ENCODE measurements at regions not wholly inside any gene's neighbourhood (a gene's known extent, or its start where the extent isn't known, plus 50 kb on each side); places are given as distances from the start of the nearest gene placed in this dataset.

GRCh38 chr14:71687166-71687831 is 244.9 kb upstream of the RGS6 start:
- Histone ChIP-seq H3K27ac (no peak overlapping the region), H3K27me3 (no peaks in the 10 kb centered on the region), H3K9me3 (no peaks in the 10 kb centered on the region), H3K36me3 (replicated peaks in 1 of 2; ENCODE audit: insufficient read depth in 1 of 2, low read depth in 2 of 2) (peaks cover 0 to 2% of the 10 kb centered on the region in 2 donors), H3K4me1 (peaks cover 10% of the 10 kb centered on the region), H3K4me3 (no peak overlapping the region)
- ATAC-seq (no peak), DNase-seq (no peak)
- 66 to 82% methylated on average over 2 of the region's 2 CpGs for WGBS, 2 donors
- TF ChIP-seq POLR2A (IDR thresholded peaks at IDR 0.05) (no peak), CTCF (IDR thresholded peaks at IDR 0.05) (no peak)
- intact Hi-C loops (cut with DNase I): no loop called here

GRCh38 chr14:71688576-71688975 is 243.7 kb upstream of the RGS6 start:
- peak; percentile 52 for ATAC-seq
- no peaks in the 10 kb centered on the region for H3K27me3 ChIP-seq
- no peaks in the 10 kb centered on the region for H3K9me3 ChIP-seq
- H3K36me3 ChIP-seq (replicated peaks in 1 of 2; ENCODE audit: insufficient read depth in 1 of 2, low read depth in 2 of 2): peaks cover 0 to 2% of the 10 kb centered on the region in 2 donors
- H3K4me1 ChIP-seq: peaks cover 10% of the 10 kb centered on the region
- no peak for DNase-seq
- no peak for TF ChIP-seq CTCF (IDR thresholded peaks at IDR 0.05)
- TF ChIP-seq POLR2A (IDR thresholded peaks at IDR 0.05): no peak
- H3K27ac ChIP-seq: no peak overlapping the region
- 66 to 80% methylated on average over 4 of the region's 4 CpGs for WGBS, 2 donors
- intact Hi-C loops (cut with DNase I): no loop called here
- H3K4me3 ChIP-seq: no peak overlapping the region

- no peak for TF ChIP-seq POLR2A (IDR thresholded peaks at IDR 0.05)
- TF ChIP-seq CTCF (IDR thresholded peaks at IDR 0.05): no peak
- Histone ChIP-seq H3K36me3 (replicated peaks in 1 of 2; ENCODE audit: insufficient read depth in 1 of 2, low read depth in 2 of 2) (no peaks in the 10 kb centered on the region), H3K4me3 (no peak overlapping the region), H3K27ac (no peak overlapping the region), H3K27me3 (no peaks in the 10 kb centered on the region), H3K9me3 (no peaks in the 10 kb centered on the region), H3K4me1 (peaks cover 10% of the 10 kb centered on the region)
- intact Hi-C loops (cut with DNase I): no loop called here
- ATAC-seq: no peak
- 92 to 95% methylated on average over 2 of the region's 2 CpGs for WGBS, 2 donors
- no peak for DNase-seq
These were observed 241.8 kb upstream of the RGS6 start for GRCh38 chr14:71690478-71690877.

GRCh38 chr14:71692496-71692895 is 239.7 kb upstream of the RGS6 start:
- Histone ChIP-seq H3K4me3 (no peak overlapping the region), H3K9me3 (no peaks in the 10 kb centered on the region), H3K27ac (no peak overlapping the region), H3K4me1 (peaks cover 8% of the 10 kb centered on the region), H3K36me3 (replicated peaks in 1 of 2; ENCODE audit: insufficient read depth in 1 of 2, low read depth in 2 of 2) (no peaks in the 10 kb centered on the region), H3K27me3 (no peaks in the 10 kb centered on the region)
- intact Hi-C loops (cut with DNase I): no loop called here
- no peak for TF ChIP-seq POLR2A (IDR thresholded peaks at IDR 0.05)
- TF ChIP-seq CTCF (IDR thresholded peaks at IDR 0.05): no peak
- ATAC-seq (no peak), DNase-seq (peak in 1 of 4 donors; percentile 11)
- 74 to 80% methylated on average over 4 of the region's 4 CpGs for WGBS, 2 donors

GRCh38 chr14:71693381-71693780 is 238.8 kb upstream of the RGS6 start:
- H3K4me3 ChIP-seq: no peak overlapping the region
- intact Hi-C loops (cut with DNase I): no loop called here
- no peaks in the 10 kb centered on the region for H3K27me3 ChIP-seq
- H3K27ac ChIP-seq: no peak overlapping the region
- TF ChIP-seq POLR2A (IDR thresholded peaks at IDR 0.05) (no peak), CTCF (IDR thresholded peaks at IDR 0.05) (no peak)
- no peaks in the 10 kb centered on the region for H3K9me3 ChIP-seq
- WGBS, 2 donors: 87 to 88% methylated on average over 6 of the region's 6 CpGs
- no peaks in the 10 kb centered on the region for H3K36me3 ChIP-seq (replicated peaks in 1 of 2; ENCODE audit: insufficient read depth in 1 of 2, low read depth in 2 of 2)
- no peak for DNase-seq
- ATAC-seq: no peak
- peaks cover 5% of the 10 kb centered on the region for H3K4me1 ChIP-seq

Measured in body of pancreas (tissue), 4 donors.